ENCODE measurements at regions not wholly inside any gene's neighbourhood (a gene's known extent, or its start where the extent isn't known, plus 50 kb on each side); places are given as distances from the start of the nearest gene placed in this dataset.

- H3K4me3 ChIP-seq (ENCODE audit: low read length), result no peak overlapping the region
- DNase-seq (ENCODE audit: low read depth), result no peak
- no peak for TF ChIP-seq CTCF (IDR thresholded peaks at IDR 0.05; ENCODE audit: insufficient read depth, low read depth, low read length, missing control alignments)
Observed at GRCh38 chr11:91786097-91786496, 438.5 kb upstream of the FAT3 start.

- no peak overlapping the region for H3K4me3 ChIP-seq (ENCODE audit: low read length)
- TF ChIP-seq CTCF (IDR thresholded peaks at IDR 0.05; ENCODE audit: insufficient read depth, low read depth, low read length, missing control alignments), result no peak
- no peak for DNase-seq (ENCODE audit: low read depth)
Observed at GRCh38 chr11:91783173-91783572, 441.4 kb upstream of the FAT3 start.

GRCh38 chr11:91778758-91779157 lies 445.9 kb upstream of the FAT3 start:
- no peak for TF ChIP-seq CTCF (IDR thresholded peaks at IDR 0.05; ENCODE audit: insufficient read depth, low read depth, low read length, missing control alignments)
- no peak overlapping the region for H3K4me3 ChIP-seq (ENCODE audit: low read length)
- no peak for DNase-seq (ENCODE audit: low read depth)

GRCh38 chr11:91776655-91777054 lies 448.0 kb upstream of the FAT3 start:
- H3K4me3 ChIP-seq (ENCODE audit: low read length), result no peak overlapping the region
- TF ChIP-seq CTCF (IDR thresholded peaks at IDR 0.05; ENCODE audit: insufficient read depth, low read depth, low read length, missing control alignments), result no peak
- no peak for DNase-seq (ENCODE audit: low read depth)

GRCh38 chr11:91773090-91773489 lies 451.5 kb upstream of the FAT3 start:
- no peak for TF ChIP-seq CTCF (IDR thresholded peaks at IDR 0.05; ENCODE audit: insufficient read depth, low read depth, low read length, missing control alignments)
- no peak overlapping the region for H3K4me3 ChIP-seq (ENCODE audit: low read length)
- DNase-seq (ENCODE audit: low read depth), result no peak

GRCh38 chr11:91771961-91772360 lies 452.7 kb upstream of the FAT3 start:
- no peak for DNase-seq (ENCODE audit: low read depth)
- no peak for TF ChIP-seq CTCF (IDR thresholded peaks at IDR 0.05; ENCODE audit: insufficient read depth, low read depth, low read length, missing control alignments)
- H3K4me3 ChIP-seq (ENCODE audit: low read length), result no peak overlapping the region

- no peak for TF ChIP-seq CTCF (IDR thresholded peaks at IDR 0.05; ENCODE audit: insufficient read depth, low read depth, low read length, missing control alignments)
- DNase-seq (ENCODE audit: low read depth), result no peak
- no peak overlapping the region for H3K4me3 ChIP-seq (ENCODE audit: low read length)
Observed at GRCh38 chr11:91768783-91769182, 455.8 kb upstream of the FAT3 start.

All from epithelial cell of esophagus (primary cell).